K562 (cell line): ENCODE measurements at regions not wholly inside any gene's neighbourhood (a gene's known extent, or its start where the extent isn't known, plus 50 kb on each side); places are given as distances from the start of the nearest gene placed in this dataset.

Experiments used
- ATAC-seq: fragments of 200-7000 bp; cut with Tn5 transposase; 3 replicates; pipeline ENCODE4 v1.9.1; 2020; ENCODE audit warnings: moderate library complexity
- BruUV-seq: library from RNA; stranded (reverse); fragments of 400-500 nt; replicated peaks from 2 replicates; lab custom pipeline; 2021; lab: Mats Ljungman, UMichigan
- CTCF ChIA-PET: fragments of 300-600 bp; formaldehyde crosslinking; extraction: SDS; loops from one replicate; lab custom pipeline; 2021; ENCODE audit warnings: low intra/inter-chr PET ratio; lab: Yijun Ruan, JAX
- POLR2A ChIA-PET: fragments of 300-600, 350-650 bp; sonication (Branson Sonifier 250); formaldehyde crosslinking; extraction: SDS; loops from one replicate; lab custom pipeline; 2021; ENCODE audit warnings: antibody characterized with exemption, inconsistent platforms; lab: Yijun Ruan, JAX
- DNase-seq, 4 experiments: peaks; one replicate each; pipeline versions ENCODE4 v3.0.0 to v3.0.0-alpha.2; 2011 to 2018; ENCODE audit warnings: low spot score in 3 of 4, mixed read lengths in 3 of 4; ENCODE audit errors: extremely low read depth in 1 of 4
- FAIRE-seq: peaks from 2 replicates; lab custom pipeline; 2011; peaks lifted over from hg19 to GRCh38; lab: Jason Lieb, UNC
- H2AFZ ChIP-seq: 2 replicates; pipeline ENCODE4 v1.6.0; 2011; ENCODE audit warnings: low read depth, low read length, control low read depth, inconsistent platforms
- H3K27ac ChIP-seq: fragments of 200-600 bp; 3 replicates; pipeline ENCODE4 v1.8.0; 2011; ENCODE audit warnings: low read depth, mild to moderate bottlenecking, control low read depth, inconsistent platforms, low read length, moderate library complexity, mixed read lengths; ENCODE audit errors: extremely low read depth
- H3K27me3 ChIP-seq, 2 experiments: fragments of 300-600 bp in 1 of 2; 2 replicates in 1 of 2; 3 replicates in 1 of 2; pipeline versions ENCODE4 v1.6.0 to v1.8.0; 2011; ENCODE audit warnings: inconsistent platforms in 2 of 2, low read length in 2 of 2, mild to moderate bottlenecking in 1 of 2, mixed read lengths in 1 of 2, moderate library complexity in 1 of 2; ENCODE audit not compliant: control insufficient read depth in 2 of 2, insufficient read depth in 2 of 2
- H3K36me3 ChIP-seq: fragments of 300-600 bp; 3 replicates; pipeline ENCODE4 v1.8.0; 2011; ENCODE audit warnings: mild to moderate bottlenecking, low read length, inconsistent platforms; ENCODE audit not compliant: control insufficient read depth, insufficient read depth
- H3K4me1 ChIP-seq, 2 experiments: fragments of 200-600 bp in 1 of 2; replicated peaks in 1 of 2; 2 replicates in 1 of 2; 3 replicates in 1 of 2; pipeline versions ENCODE4 v1.5.1 to v1.8.0; 2011; ENCODE audit warnings: inconsistent platforms in 2 of 2, low read length in 2 of 2, mild to moderate bottlenecking in 1 of 2, mixed read lengths in 1 of 2, moderate library complexity in 1 of 2; ENCODE audit not compliant: control insufficient read depth in 2 of 2, insufficient read depth in 2 of 2
- H3K4me2 ChIP-seq: 2 replicates; pipeline ENCODE4 v1.6.1; 2011; ENCODE audit warnings: low read length, control low read depth, inconsistent platforms, mixed read lengths; ENCODE audit not compliant: insufficient read depth
- H3K4me3 ChIP-seq: fragments of 200-600 bp; sonication (generic), shearing (Covaris generic); 2 replicates; pipeline ENCODE4 v1.5.1; 2016; ENCODE audit warnings: control low read depth, inconsistent platforms
- H3K79me2 ChIP-seq: fragments of 200-600 bp; 3 replicates; pipeline ENCODE4 v1.8.0; 2011; ENCODE audit warnings: low read length, inconsistent platforms; ENCODE audit not compliant: control insufficient read depth, insufficient read depth
- H3K9ac ChIP-seq, 2 experiments: 2 replicates each; pipeline versions ENCODE4 v1.6.0 to v1.6.1; 2011; ENCODE audit warnings: low read depth in 2 of 2, low read length in 2 of 2, control low read depth in 1 of 2, inconsistent platforms in 1 of 2, mild to moderate bottlenecking in 1 of 2, mixed read lengths in 1 of 2; ENCODE audit not compliant: insufficient read depth in 1 of 2
- H3K9me1 ChIP-seq: one replicate; pipeline ENCODE4 v1.6.0; 2011; ENCODE audit warnings: inconsistent platforms, mild to moderate bottlenecking, low read length, moderate library complexity; ENCODE audit not compliant: control insufficient read depth, insufficient read depth
- H3K9me3 ChIP-seq: replicated peaks from 2 replicates; pipeline ENCODE4 v1.5.1; 2011; ENCODE audit warnings: low read depth, low read length, inconsistent platforms; ENCODE audit not compliant: control insufficient read depth, insufficient read depth
- H4K20me1 ChIP-seq: replicated peaks from 2 replicates; pipeline ENCODE4 v1.6.1; 2011; ENCODE audit warnings: low read length, inconsistent platforms, mixed read lengths; ENCODE audit not compliant: control insufficient read depth, insufficient read depth
- BACH1 ChIP-seq: fragments of 200-800 bp; sonication (Bioruptor generic); IDR thresholded peaks from 2 replicates; pipeline ENCODE4 v1.6.1; 2016; ENCODE audit warnings: missing genetic modification characterization, missing compliant biosample characterization
- BCOR ChIP-seq: fragments of 450-650 bp; IDR thresholded peaks from 2 replicates; pipeline ENCODE4 v1.6.1; 2016
- FUS ChIP-seq: fragments of 200-400 bp; formaldehyde crosslinking; optimal IDR thresholded peaks from 2 replicates; pipeline ENCODE3; 2017; ENCODE audit warnings: low read depth, low read length
- HCFC1 ChIP-seq: IDR thresholded peaks from 2 replicates; pipeline ENCODE4 v1.6.1; 2012; ENCODE audit warnings: low read depth, low read length, improper control_type of control experiment
- KAT7 ChIP-seq: sonication (generic); formaldehyde crosslinking; IDR thresholded peaks from 2 replicates; pipeline ENCODE4 v1.8.0; 2022; ENCODE audit warnings: missing genetic modification reagents, mild to moderate bottlenecking, borderline replicate concordance
- XRCC4 ChIP-seq: IDR thresholded peaks from one replicate; pipeline ENCODE4 v1.6.1; 2011; ENCODE audit not compliant: insufficient read depth, insufficient read length; ENCODE audit errors: extremely low read depth
- WGBS: fragments of 100-300 bp; shearing (Covaris generic); methylation state at CpG from one replicate; pipeline ENCODE4 v1.1.6; 2016; ENCODE audit warnings: low coverage, mixed read lengths; ENCODE audit not compliant: insufficient coverage; ENCODE audit errors: missing lambda C conversion rate; 5-methylcytosine and 5-hydroxymethylcytosine counted together
- in situ Hi-C: fragments of 300-500 bp; cut with MboI; formaldehyde crosslinking; loops from 4 replicates; pipeline ENCODE4 v1.15.0; 2018; ENCODE audit warnings: inconsistent platforms, mixed read lengths
- intact Hi-C: fragments of 100-400 bp; cut with micrococcal nuclease; formaldehyde crosslinking; loops from 2 replicates; pipeline ENCODE4 v1.14.2; 2022
- TF ChIP-seq, protein P1 (sequence below): fragments of 250-450 bp; sonication (Bioruptor Pico); IDR thresholded peaks from 2 replicates; pipeline ENCODE4 v1.5.0; 2021; ENCODE audit warnings: mild to moderate bottlenecking, borderline replicate concordance

DNA sequence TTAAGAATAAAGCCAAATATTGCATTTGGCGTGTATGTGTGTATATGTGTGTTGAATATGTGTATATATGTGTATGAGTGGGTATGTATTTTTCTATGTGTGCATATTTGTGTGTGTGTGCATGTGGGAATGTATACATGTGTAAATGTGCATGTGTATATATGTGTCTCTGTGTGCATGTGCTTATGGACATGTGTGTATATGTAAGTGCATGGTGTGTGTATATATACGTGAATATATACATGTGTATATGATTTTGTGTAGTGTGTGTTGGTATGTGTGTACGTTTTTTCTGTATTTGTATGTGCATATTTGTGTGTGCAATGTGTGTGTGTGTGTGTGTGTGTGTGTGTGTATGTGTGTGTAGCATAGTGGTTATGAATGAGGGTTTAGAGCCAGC is 1021.0 kb downstream of the AACS start:
- H3K4me2 ChIP-seq, result no peak overlapping the region
- H3K4me1 ChIP-seq, result no peaks in the 10 kb centered on the region
- H2AFZ ChIP-seq, result no peak overlapping the region
- ATAC-seq, result no peak
- no peak for DNase-seq
- no peak overlapping the region for H3K9ac ChIP-seq
- in situ Hi-C loops, result no loop called here
- 3% methylated on average over 3 of the region's 3 CpGs for WGBS
- TF ChIP-seq XRCC4, result no peak
- TF ChIP-seq KAT7, result no peak
- TF ChIP-seq BCOR, result no peak
- TF ChIP-seq, protein P1, sequence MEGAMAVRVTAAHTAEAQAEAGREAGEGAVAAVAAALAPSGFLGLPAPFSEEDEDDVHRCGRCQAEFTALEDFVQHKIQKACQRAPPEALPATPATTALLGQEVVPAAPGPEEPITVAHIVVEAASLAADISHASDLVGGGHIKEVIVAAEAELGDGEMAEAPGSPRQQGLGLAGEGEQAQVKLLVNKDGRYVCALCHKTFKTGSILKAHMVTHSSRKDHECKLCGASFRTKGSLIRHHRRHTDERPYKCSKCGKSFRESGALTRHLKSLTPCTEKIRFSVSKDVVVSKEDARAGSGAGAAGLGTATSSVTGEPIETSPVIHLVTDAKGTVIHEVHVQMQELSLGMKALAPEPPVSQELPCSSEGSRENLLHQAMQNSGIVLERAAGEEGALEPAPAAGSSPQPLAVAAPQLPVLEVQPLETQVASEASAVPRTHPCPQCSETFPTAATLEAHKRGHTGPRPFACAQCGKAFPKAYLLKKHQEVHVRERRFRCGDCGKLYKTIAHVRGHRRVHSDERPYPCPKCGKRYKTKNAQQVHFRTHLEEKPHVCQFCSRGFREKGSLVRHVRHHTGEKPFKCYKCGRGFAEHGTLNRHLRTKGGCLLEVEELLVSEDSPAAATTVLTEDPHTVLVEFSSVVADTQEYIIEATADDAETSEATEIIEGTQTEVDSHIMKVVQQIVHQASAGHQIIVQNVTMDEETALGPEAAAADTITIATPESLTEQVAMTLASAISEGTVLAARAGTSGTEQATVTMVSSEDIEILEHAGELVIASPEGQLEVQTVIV (CRISPR knock-in tag), result no peak
- no peak for TF ChIP-seq FUS
- no peak for TF ChIP-seq BACH1 (tag)
- no peak for TF ChIP-seq HCFC1
- TF ChIP-seq, all 486 proteins: peak for 0
- H3K79me2 ChIP-seq, result no peaks in the 10 kb centered on the region
- no peak overlapping the region for H3K27ac ChIP-seq
- no peaks in the 10 kb centered on the region for H3K27me3 ChIP-seq
- H3K9me3 ChIP-seq, result no peaks in the 10 kb centered on the region
- no peaks in the 10 kb centered on the region for H3K9me1 ChIP-seq
- FAIRE-seq, result no peak
- H3K4me3 ChIP-seq, result no peak overlapping the region
- intact Hi-C loops, result no loop called here
- BruUV-seq, result no TSS peak
- no peaks in the 10 kb centered on the region for H4K20me1 ChIP-seq
- ChIA-PET CTCF (no interaction called here), POLR2A (no interaction called here)
- no peaks in the 10 kb centered on the region for H3K36me3 ChIP-seq
